GM12878 (cell line): ENCODE measurements at regions not wholly inside any gene's neighbourhood (a gene's known extent, or its start where the extent isn't known, plus 50 kb on each side); places are given as distances from the start of the nearest gene placed in this dataset.

Experiments
- ATAC-seq: fragments of 200-7000 bp; cut with Tn5 transposase; 3 replicates; pipeline ENCODE4 v1.9.1; 2020; ENCODE audit warnings: mild to moderate bottlenecking, moderate library complexity
- BruUV-seq: library from RNA; stranded (reverse); fragments of 400-500 nt; replicated peaks from 2 replicates; lab custom pipeline; 2021; lab: Mats Ljungman, UMichigan
- CTCF ChIA-PET: fragments of 300-600 bp; sonication (Branson Sonifier 250); formaldehyde crosslinking; extraction: SDS; loops from one replicate; lab custom pipeline; 2021; ENCODE audit warnings: inconsistent platforms; lab: Yijun Ruan, JAX
- POLR2A ChIA-PET: fragments of 350-600 bp; formaldehyde crosslinking; extraction: SDS; loops from one replicate; lab custom pipeline; 2021; ENCODE audit warnings: inconsistent platforms; lab: Charles Lee
- RAD21 ChIA-PET: fragments of 300-600 bp; sonication (Branson Sonifier 250); formaldehyde crosslinking; loops from one replicate; lab custom pipeline; 2023; ENCODE audit warnings: antibody characterized with exemption; ENCODE audit not compliant: unreplicated experiment; lab: Charles Lee
- SMC1A ChIA-PET: fragments of 300-600 bp; sonication (Branson Sonifier 250); formaldehyde crosslinking; loops from one replicate; lab custom pipeline; 2023; ENCODE audit not compliant: unreplicated experiment, uncharacterized antibody; lab: Charles Lee
- DNase-seq: peaks from one replicate; pipeline ENCODE4 v3.0.0-alpha.2; 2011; ENCODE audit warnings: low read depth, low spot score
- FAIRE-seq: peaks from 3 replicates; lab custom pipeline; 2011; peaks lifted over from hg19 to GRCh38; lab: Jason Lieb, UNC
- H2AFZ ChIP-seq: 2 replicates; pipeline ENCODE4 v1.6.0; 2011; ENCODE audit warnings: low read depth, low read length, control low read depth; ENCODE audit not compliant: control insufficient read depth
- H3K27ac ChIP-seq: 2 replicates; pipeline ENCODE4 v1.5.1; 2011; ENCODE audit warnings: control low read depth; ENCODE audit not compliant: control insufficient read depth, insufficient read depth
- H3K27me3 ChIP-seq, 2 experiments: replicated peaks in 1 of 2; 2 replicates each; pipeline versions ENCODE4 v1.6.0 to v1.6.1; 2011; ENCODE audit warnings: low read length in 1 of 2; ENCODE audit not compliant: control insufficient read depth in 2 of 2, insufficient read depth in 2 of 2
- H3K36me3 ChIP-seq, 2 experiments: 2 replicates each; pipeline ENCODE4 v1.5.1; 2011; ENCODE audit warnings: low read length in 1 of 2; ENCODE audit not compliant: control insufficient read depth in 2 of 2, insufficient read depth in 2 of 2
- H3K4me1 ChIP-seq: 2 replicates; pipeline ENCODE4 v1.6.1; 2011; ENCODE audit warnings: mild to moderate bottlenecking, low read length, moderate library complexity, mixed read lengths; ENCODE audit not compliant: control insufficient read depth, insufficient read depth
- H3K4me2 ChIP-seq: 2 replicates; pipeline ENCODE4 v1.6.0; 2011; ENCODE audit warnings: control low read depth; ENCODE audit not compliant: control insufficient read depth, insufficient read depth
- H3K4me3 ChIP-seq: fragments of 200-600 bp; sonication (generic); 2 replicates; pipeline ENCODE4 v1.5.1; 2016
- H3K79me2 ChIP-seq: 2 replicates; pipeline ENCODE4 v1.6.0; 2011; ENCODE audit warnings: low read length; ENCODE audit not compliant: control insufficient read depth, insufficient read depth
- H3K9ac ChIP-seq: 2 replicates; pipeline ENCODE4 v1.8.0; 2011; ENCODE audit warnings: low read length, control low read depth, mixed read lengths; ENCODE audit not compliant: control insufficient read depth, insufficient read depth
- H3K9me3 ChIP-seq: replicated peaks from 3 replicates; pipeline ENCODE4 v1.5.1; 2011; ENCODE audit warnings: mild to moderate bottlenecking, low read length; ENCODE audit not compliant: control insufficient read depth, insufficient read depth
- H4K20me1 ChIP-seq: 2 replicates; pipeline ENCODE4 v1.6.0; 2011; ENCODE audit not compliant: control insufficient read depth, insufficient read depth
- BCL11A ChIP-seq: IDR thresholded peaks from 2 replicates; pipeline ENCODE4 v1.6.1; 2011; ENCODE audit warnings: low read depth, low read length
- DPF2 ChIP-seq: fragments of 450-650 bp; IDR thresholded peaks from 2 replicates; pipeline ENCODE4 v1.6.1; 2017; ENCODE audit warnings: mild to moderate bottlenecking
- E2F4 ChIP-seq: IDR thresholded peaks from 2 replicates; pipeline ENCODE4 v1.6.1; 2012; ENCODE audit warnings: low read depth, low read length, improper control_type of control experiment
- FOXK2 ChIP-seq: fragments of 450-650 bp; IDR thresholded peaks from 2 replicates; pipeline ENCODE4 v1.6.1; 2017; ENCODE audit warnings: mild to moderate bottlenecking, moderate library complexity
- GATAD2B ChIP-seq: fragments of 450-650 bp; conservative IDR thresholded peaks from 2 replicates; pipeline ENCODE4 v1.6.1; 2017; ENCODE audit warnings: low read depth, mild to moderate bottlenecking, moderate library complexity
- HDAC6 ChIP-seq: fragments of 200-600 bp; sonication (generic); IDR thresholded peaks from one replicate; pipeline ENCODE4 v1.8.0; 2017; ENCODE audit warnings: antibody characterized with exemption; ENCODE audit not compliant: unreplicated experiment
- IKZF1 ChIP-seq: fragments of 450-650 bp; conservative IDR thresholded peaks from 2 replicates; pipeline ENCODE4 v1.6.1; 2017; ENCODE audit warnings: antibody characterized with exemption, mild to moderate bottlenecking
- IKZF2 ChIP-seq, 2 experiments: fragments of 450-650 bp; IDR thresholded peaks; 2 replicates each; pipeline ENCODE4 v1.6.1; 2017; ENCODE audit warnings: mild to moderate bottlenecking in 2 of 2, moderate library complexity in 2 of 2
- KAT2A ChIP-seq: conservative IDR thresholded peaks from 2 replicates; pipeline ENCODE4 v1.6.1; 2011; ENCODE audit warnings: low read depth, low read length; ENCODE audit not compliant: control insufficient read depth
- MLLT1 ChIP-seq: fragments of 450-650 bp; IDR thresholded peaks from 2 replicates; pipeline ENCODE4 v1.6.1; 2016; ENCODE audit warnings: mild to moderate bottlenecking
- NFIC ChIP-seq: IDR thresholded peaks from 2 replicates; pipeline ENCODE4 v1.6.1; 2012; ENCODE audit warnings: low read depth, mild to moderate bottlenecking, inconsistent platforms, low read length, moderate library complexity
- NFXL1 ChIP-seq: fragments of 450-650 bp; IDR thresholded peaks from 2 replicates; pipeline ENCODE4 v1.6.1; 2017; ENCODE audit warnings: antibody characterized with exemption, mild to moderate bottlenecking, borderline replicate concordance
- PKNOX1 ChIP-seq: fragments of 450-650 bp; IDR thresholded peaks from 2 replicates; pipeline ENCODE4 v1.6.1; 2016; ENCODE audit warnings: mild to moderate bottlenecking
- POLR2AphosphoS5 ChIP-seq: IDR thresholded peaks from 2 replicates; pipeline ENCODE4 v1.6.1; 2011; ENCODE audit warnings: mild to moderate bottlenecking, low read length, inconsistent platforms
- SMAD5 ChIP-seq: IDR thresholded peaks from 2 replicates; pipeline ENCODE4 v1.6.1; 2016; ENCODE audit warnings: antibody characterized with exemption, low read depth
- STAT3 ChIP-seq: IDR thresholded peaks from 2 replicates; pipeline ENCODE4 v1.6.1; 2011; ENCODE audit warnings: low read depth, low read length, improper control_type of control experiment
- TARDBP ChIP-seq: IDR thresholded peaks from 2 replicates; pipeline ENCODE4 v1.6.1; 2016; ENCODE audit warnings: borderline replicate concordance
- ZBED1 ChIP-seq: IDR thresholded peaks from 2 replicates; pipeline ENCODE4 v1.6.1; 2016; ENCODE audit warnings: borderline replicate concordance
- WGBS: methylation state at CpG from one replicate; pipeline ENCODE4 v1.1.6; 2016; ENCODE audit warnings: low lambda C conversion rate; ENCODE audit not compliant: insufficient replicate concordance, insufficient coverage; ENCODE audit errors: missing lambda C conversion rate; 5-methylcytosine and 5-hydroxymethylcytosine counted together
- in situ Hi-C: fragments of 300-500 bp; cut with MboI; formaldehyde crosslinking; loops from 9 replicates; pipeline ENCODE4 v1.14.3; 2018; ENCODE audit warnings: mixed read lengths
- intact Hi-C: fragments of 100-400 bp; cut with micrococcal nuclease; formaldehyde crosslinking; loops from one replicate; pipeline ENCODE4 v1.14.2; 2022; ENCODE audit not compliant: unreplicated experiment

GRCh38 chr6:135106611-135107010, 52.0 kb upstream of the HBS1L start:
- H3K4me2 ChIP-seq: no peak overlapping the region
- H3K4me1 ChIP-seq: peaks cover 3% of the 10 kb centered on the region
- RAD21 ChIA-PET: no interaction called here
- no peaks in the 10 kb centered on the region for H3K27me3 ChIP-seq
- no peaks in the 10 kb centered on the region for H3K36me3 ChIP-seq
- no peaks in the 10 kb centered on the region for H4K20me1 ChIP-seq
- H3K79me2 ChIP-seq: no peaks in the 10 kb centered on the region
- 93% methylated on average over 11 of the region's 11 CpGs for WGBS
- H3K9ac ChIP-seq: no peak overlapping the region
- H3K27ac ChIP-seq: no peak overlapping the region
- TF ChIP-seq TARDBP: no peak
- TF ChIP-seq NFXL1: no peak
- no peak for TF ChIP-seq NFIC
- no peak for TF ChIP-seq BCL11A
- no peak for TF ChIP-seq ZBED1
- TF ChIP-seq E2F4: no peak
- no peak for TF ChIP-seq PKNOX1
- no peak for TF ChIP-seq KAT2A
- TF ChIP-seq STAT3: no peak
- TF ChIP-seq IKZF2 (IDR thresholded peaks at IDR 0.05): no peak
- TF ChIP-seq HDAC6: no peak
- no peak for TF ChIP-seq SMAD5
- no peak for TF ChIP-seq IKZF1
- no peak for TF ChIP-seq FOXK2
- no peak for TF ChIP-seq DPF2
- TF ChIP-seq POLR2AphosphoS5: no peak
- no peak for TF ChIP-seq MLLT1
- TF ChIP-seq GATAD2B: no peak
- DNase-seq: no peak
- CTCF ChIA-PET: no interaction called here
- no peaks in the 10 kb centered on the region for H3K9me3 ChIP-seq
- no peak for ATAC-seq
- intact Hi-C loops: no loop called here
- POLR2A ChIA-PET: interaction anchor here (2.5 kb wide), 1 partner anchor 8 kb away, joined by 8 read pairs; no protein-coding TSS in a partner anchor
- H3K4me3 ChIP-seq: no peak overlapping the region
- H2AFZ ChIP-seq: no peak overlapping the region; the same call in 1 of the 2 replicates
- in situ Hi-C loops: no loop called here
- SMC1A ChIA-PET: interaction anchor here (0.6 to 2.2 kb wide), 4 partner anchors 8 to 305 kb away, joined by 3 to 6 read pairs (median 4); no protein-coding TSS in a partner anchor
- no peak for FAIRE-seq
- no TSS peak for BruUV-seq
